ENCODE measurements at regions not wholly inside any gene's neighbourhood (a gene's known extent, or its start where the extent isn't known, plus 50 kb on each side); places are given as distances from the start of the nearest gene placed in this dataset.

DNA sequence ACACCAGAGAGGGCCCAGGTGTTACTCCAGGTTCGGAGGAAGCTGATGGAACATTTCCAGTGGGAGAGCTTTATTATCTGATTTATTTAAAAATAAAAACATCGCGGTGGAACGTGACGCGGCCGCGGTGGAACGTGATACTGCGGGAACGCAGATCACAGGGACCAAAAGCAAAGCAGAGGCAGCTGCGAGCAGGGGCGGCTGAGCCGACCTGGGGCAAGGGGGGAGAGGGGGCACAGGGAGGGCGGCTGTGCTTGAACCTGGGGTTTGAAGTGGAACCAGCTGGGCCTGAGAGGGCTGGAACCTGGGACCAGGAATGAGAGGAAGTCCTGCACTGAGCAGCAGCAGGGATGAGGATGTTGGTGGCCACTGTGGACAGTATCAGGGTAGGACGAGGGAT is 583.5 kb upstream of the SALL3 start:
- DNase-seq = no peak

DNA sequence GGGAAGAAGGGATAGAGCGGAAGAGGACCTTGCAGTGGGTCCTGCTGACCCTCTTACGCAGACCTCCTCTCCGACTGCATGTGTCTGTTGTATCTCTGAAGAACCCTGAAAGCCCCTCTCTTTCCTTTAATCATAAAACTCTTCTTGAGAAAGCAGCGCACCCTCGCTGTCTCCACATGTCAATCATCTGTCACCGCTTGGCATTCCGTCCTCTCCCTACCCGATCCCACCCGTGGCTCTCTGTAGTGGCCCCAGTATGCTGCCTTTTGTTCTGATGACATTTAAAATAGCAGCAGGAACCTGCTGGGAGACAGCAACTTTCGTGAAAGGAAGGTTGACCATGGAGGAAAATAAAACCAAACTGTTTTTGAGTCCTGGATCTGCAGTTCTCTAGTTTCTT is 582.9 kb upstream of the SALL3 start:
- DNase-seq = no peak

DNA sequence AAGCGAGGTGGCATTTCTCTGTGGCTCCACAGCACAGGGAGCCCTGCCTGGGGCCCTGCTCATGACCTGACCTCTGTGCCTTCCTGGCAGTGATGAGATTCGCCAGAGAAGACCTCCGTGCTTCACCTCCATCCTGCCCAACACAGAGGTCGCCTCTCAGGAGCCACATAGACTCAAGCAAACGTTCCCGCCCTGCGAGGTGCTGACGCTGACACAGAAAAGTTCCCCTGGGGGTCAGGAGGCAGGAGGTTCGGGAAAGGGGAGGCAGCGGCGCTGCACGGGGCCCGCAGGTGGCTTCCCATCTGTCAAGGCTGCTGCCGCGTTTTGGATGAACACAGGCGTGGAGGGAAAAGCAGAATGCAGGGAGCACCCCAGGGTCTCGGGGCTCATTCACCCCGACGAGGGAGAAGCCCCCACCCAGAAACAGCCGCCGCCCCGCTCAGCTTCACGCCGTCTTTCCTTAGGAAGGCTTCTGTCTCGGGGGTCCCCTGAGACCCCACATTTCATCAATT is 579.6 kb upstream of the SALL3 start:
- no peak for DNase-seq

- DNase-seq = no peak
Measured at GRCh38 chr18:78402440-78402839, 577.2 kb upstream of the SALL3 start.

DNA sequence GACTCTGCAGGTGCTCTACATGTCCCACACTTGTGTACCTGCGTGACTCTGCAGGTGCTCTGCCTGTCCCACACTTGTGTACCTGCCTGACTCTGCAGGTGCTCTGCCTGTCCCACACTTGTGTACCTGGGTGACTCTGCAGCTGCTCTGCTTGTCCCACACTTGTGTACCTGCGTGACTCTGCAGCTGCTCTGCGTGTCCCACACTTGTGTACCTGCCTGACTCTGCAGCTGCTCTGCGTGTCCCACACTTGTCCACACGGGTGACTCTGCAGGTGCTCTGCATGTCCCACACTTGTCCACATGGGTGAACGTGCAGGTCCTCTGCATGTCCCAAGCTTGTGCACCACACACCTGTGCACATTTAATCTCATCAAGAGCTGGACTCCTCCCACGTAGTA is 576.7 kb upstream of the SALL3 start:
- DNase-seq = no peak

DNA sequence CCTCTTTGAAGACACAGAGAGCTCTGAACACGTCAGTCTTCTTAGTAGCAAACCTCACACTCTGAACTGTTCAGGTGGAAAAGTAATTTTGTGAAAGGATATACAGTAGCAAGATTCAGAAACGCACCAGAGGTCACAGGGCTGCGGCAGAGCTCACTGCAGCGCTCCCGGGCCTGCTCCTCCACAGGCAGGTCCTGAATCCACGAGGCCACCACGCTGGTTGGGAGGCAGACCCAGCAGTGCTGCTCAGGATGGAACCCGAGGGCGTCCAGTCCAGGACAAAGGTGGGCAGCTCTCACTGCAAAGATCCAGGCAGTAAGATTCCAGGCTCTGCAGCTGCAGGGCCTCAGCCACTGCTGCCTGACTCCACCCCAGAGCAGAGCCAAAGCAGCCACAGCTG is 576.2 kb upstream of the SALL3 start:
- no peak for DNase-seq

DNA sequence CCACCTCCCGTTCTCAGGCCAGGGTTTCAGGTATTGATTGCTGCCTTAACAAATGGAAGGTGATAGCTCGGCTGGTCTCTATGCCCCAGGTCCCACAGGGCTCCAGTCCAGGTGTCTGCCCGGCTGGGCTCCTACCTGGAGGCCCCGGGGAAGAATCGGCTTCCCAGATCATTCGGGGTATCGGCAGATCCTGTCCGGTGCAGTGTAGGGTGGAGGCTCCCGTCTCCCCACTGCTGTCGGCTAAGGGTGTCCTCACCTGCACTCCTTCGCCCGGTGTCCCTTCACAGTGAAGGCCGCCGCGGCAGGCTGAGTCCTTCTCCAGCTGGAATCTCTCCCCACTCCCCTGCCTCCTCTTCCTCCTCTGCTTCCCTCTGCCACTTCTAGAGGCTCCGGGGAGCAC is 573.9 kb upstream of the SALL3 start:
- no peak for DNase-seq

DNA sequence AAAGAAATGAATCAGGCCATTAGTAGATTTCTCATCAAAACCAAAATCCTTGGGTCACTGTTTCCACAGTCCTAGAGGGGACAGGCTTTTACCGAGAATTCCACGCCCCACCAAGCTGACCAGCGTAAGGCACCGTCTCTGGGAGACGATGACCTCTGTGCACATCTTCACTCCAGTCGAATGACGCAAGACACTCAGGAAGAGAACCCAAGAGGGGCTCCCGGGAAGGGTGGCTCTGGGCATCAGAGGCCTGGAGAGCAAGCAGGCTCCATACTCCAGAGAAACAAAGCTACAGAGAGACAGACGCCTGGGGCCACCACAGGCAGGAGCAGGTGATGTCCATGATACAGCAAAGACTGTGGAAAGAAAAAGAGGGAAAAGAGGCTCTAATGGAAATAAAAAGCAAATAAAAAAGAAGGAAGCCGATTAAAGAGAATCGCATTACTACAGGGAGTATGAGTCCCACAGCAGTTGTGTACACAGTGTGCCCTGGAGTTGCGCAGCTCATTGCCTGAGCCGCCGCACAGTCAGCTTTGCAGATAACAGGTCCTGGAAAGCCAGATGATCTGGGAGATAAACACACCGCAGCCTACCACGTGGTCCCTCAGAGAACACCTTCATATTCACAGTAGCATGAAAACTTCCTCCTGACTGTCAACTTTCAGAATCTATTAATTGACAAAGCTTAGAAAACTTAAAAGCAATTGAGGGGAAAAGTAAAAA is 572.7 kb upstream of the SALL3 start:
- DNase-seq = no peak

DNA sequence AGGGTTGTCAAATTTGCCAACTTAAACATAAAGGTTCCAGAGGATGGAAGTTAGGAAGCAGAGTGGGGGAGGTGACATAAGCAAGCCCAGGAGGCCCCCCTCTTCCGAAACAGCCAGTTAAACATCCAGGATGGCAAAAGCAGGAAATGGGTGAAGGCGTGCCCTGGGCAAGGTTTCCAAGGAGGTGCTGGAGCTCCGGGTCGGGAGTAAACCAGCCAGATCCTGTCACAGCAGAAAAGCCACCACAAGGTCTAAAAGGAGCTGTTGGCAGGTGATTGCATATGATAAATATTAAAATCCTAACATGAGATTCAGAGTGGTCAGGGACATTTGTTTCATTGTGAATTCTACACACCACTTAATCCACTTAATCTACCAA is 572.2 kb upstream of the SALL3 start:
- no peak for DNase-seq

- DNase-seq = no peak
Measured at GRCh38 chr18:78408623-78409022, 571.0 kb upstream of the SALL3 start.

GRCh38 chr18:78410094-78410786 is 569.4 kb upstream of the SALL3 start:
- no peak for DNase-seq

GRCh38 chr18:78411539-78411938 is 568.1 kb upstream of the SALL3 start:
- no peak for DNase-seq

- DNase-seq = no peak
Measured at GRCh38 chr18:78414302-78414701, 565.3 kb upstream of the SALL3 start.

DNA sequence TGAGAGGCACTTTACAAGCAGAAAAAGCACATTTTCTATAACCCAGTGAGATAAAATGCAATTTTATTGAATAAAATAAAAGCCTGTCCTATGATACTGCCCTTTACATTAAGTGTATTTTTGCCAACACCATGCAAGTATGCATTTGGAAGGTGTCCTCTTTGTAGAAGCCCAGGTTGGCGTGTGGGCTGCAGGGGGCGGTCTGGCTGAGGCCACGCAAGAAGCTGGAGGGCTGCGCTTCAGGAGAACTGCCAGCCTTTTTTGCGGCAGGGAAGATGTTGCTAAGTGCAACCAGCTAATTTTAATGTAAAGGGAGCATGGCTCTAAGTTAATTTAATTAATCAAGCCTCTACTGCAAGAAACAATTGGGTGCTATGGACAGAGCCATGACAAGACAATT is 562.8 kb upstream of the SALL3 start:
- DNase-seq = no peak

GRCh38 chr18:78418379-78418778 is 561.2 kb upstream of the SALL3 start:
- DNase-seq = no peak

GRCh38 chr18:78419171-78419570 is 560.4 kb upstream of the SALL3 start:
- no peak for DNase-seq

- no peak for DNase-seq
Measured at GRCh38 chr18:78420116-78420515, 559.5 kb upstream of the SALL3 start.

GRCh38 chr18:78421392-78421791 is 558.2 kb upstream of the SALL3 start:
- DNase-seq = no peak

GRCh38 chr18:78422336-78422735 is 557.3 kb upstream of the SALL3 start:
- no peak for DNase-seq

- DNase-seq = no peak
Measured at GRCh38 chr18:78423811-78424210, 555.8 kb upstream of the SALL3 start.

DNA sequence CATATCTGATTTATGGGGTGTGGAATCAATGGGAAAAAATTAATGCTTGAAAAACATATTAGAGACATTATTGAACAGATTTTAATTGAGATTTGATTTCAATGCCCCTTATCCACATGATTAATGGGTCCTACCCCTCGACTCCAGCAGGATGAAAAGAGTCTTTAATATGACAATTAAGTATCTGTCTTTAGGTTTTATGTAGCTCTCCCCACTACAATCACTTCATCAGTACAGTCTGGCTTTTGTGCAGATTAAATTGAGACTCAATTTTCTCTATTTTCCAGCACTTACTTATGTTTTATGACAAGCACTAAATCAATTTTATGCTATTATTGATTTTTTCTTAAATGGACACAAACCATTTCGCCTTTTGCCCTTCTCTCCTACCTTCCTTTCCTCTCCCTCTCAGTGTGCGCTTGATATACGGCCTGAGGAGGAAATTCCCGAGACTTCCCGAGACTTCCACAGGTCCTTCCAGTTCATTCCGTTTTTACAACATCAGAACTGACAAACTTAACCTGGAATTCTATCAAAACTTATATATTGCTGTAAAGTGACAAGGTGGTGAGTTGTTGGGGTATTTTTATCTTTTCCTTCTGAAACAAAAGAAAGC is 555.1 kb upstream of the SALL3 start:
- no peak for DNase-seq

DNA sequence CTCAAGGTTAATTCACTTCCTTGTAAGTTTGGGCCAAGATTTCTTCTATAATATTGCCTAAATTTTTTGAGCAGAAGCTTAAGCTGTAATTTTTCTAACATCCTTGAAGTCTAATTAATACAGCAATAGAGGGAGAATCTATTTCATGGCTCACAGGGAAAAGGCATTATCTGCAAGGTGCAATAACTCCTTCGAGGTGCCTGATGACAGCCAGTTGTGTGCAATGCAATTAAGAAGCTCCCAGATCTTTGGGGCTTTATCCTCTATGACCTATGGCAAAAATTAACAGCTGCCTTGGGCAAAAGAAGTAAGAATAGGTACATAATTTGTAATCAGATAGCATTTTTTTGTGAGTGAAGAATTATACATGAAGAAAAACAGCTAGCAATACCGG is 554.6 kb upstream of the SALL3 start:
- no peak for DNase-seq

DNA sequence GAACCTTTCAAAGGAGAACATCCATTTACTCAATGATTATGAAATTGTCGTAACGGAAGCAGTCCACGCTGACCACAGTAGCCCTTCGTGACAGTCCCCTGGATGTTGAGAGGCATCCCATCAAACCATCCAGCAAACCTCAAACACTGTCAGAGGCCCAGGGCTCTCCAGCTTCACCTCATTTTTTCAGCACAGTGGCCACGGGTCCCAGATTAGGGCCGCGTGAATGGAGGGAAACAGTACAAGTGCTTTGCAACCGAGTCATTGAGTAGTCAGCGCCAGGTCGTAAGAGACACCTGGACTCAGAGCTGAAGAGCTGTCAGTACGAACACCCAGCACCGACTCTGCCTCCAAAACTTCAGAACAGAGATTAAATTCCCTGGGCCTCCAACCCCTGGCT is 552.5 kb upstream of the SALL3 start:
- DNase-seq = no peak

Data from suppressor macrophage treated with lipopolysaccharide for 4 hours (primary cell).